IPS DF 4.7 (cell line): ENCODE measurements at regions not wholly inside any gene's neighbourhood (a gene's known extent, or its start where the extent isn't known, plus 50 kb on each side); places are given as distances from the start of the nearest gene placed in this dataset.

Source experiments
- DNase-seq: peaks from one replicate; pipeline ENCODE4 v3.0.0-alpha.2; 2013; ENCODE audit warnings: low spot score; ENCODE audit errors: extremely low read depth

- no peak for DNase-seq
Measured at GRCh38 chr6:91575032-91575431, 988.2 kb upstream of the MAP3K7 start.

GRCh38 chr6:91573826-91574416 lies 987.0 kb upstream of the MAP3K7 start:
- DNase-seq = no peak

- DNase-seq = no peak
Measured at GRCh38 chr6:91572878-91573277, 986.0 kb upstream of the MAP3K7 start.

- DNase-seq = no peak
Measured at GRCh38 chr6:91569071-91569470, 982.2 kb upstream of the MAP3K7 start.

DNA sequence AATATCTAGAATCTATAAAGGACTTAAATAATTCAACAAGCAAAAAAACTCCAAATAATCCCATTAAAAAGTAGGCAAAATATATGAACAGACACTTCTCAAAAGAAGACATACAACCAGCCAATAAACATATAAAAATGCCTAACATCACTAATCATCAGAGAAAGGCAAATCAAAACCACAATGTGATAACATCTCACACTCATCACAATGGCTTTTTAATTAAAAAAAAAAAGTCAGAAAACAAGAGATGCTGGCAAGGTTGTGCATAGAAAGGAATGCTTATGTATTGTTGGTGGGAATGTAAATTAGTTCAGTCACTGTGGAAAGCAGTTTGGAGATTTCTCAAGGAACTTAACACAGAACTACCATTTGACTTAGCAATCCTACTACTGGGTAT lies 979.6 kb upstream of the MAP3K7 start:
- DNase-seq = no peak

DNA sequence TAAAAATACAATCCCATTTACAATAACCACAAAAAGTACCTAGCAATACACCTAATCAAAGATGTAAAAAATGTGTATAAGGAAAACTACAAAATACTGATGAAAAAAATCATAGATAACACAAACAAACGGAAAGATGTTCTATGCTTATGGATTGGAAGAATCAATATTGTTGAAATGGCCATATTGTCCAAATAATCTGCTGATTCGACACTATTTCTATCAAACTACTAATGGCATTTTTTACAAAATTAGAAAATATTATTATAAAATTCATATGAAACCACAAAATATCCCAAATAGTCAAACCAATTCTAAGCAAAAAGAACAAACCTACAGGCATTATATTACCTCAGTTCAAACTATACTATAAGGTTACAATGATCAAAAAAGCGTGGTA lies 978.3 kb upstream of the MAP3K7 start:
- DNase-seq = no peak

DNA sequence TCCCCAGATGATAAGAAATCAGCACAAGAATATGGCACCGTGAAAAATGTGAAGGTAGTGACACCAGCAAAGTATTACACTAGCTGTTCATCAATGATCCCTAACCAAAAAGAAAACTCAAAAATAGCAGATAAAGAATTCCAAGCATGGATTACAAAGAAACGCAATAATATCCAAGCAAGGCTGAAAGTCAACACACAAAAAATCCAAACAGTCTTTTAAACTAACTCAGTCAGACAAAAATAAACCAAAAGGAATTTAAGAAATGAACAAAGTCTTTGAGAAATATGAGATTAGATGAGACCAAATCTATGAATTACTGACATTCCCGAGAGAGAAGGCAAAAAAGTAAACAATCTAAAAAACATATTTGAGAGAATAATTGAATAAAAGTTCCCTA lies 976.1 kb upstream of the MAP3K7 start:
- no peak for DNase-seq

DNA sequence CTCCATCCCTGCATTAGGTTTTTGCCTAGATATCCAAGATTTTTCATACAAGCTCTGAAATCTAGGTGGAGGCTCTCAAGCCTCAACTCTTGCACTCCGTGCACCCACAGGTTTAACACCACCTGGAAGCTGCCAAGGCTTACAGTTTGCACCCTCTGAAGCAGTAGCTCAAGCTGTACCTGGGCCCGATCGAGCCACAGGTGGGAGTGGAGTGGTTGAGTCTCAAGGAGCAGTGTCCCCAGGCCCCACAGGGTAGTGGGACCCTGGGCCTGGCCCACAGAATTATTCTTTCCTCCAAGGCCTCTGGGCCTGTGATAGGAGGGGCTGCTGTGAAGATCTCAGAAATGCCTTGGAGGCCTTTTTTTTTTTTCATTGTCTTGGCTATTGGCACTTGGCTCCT lies 973.5 kb upstream of the MAP3K7 start:
- no peak for DNase-seq

DNA sequence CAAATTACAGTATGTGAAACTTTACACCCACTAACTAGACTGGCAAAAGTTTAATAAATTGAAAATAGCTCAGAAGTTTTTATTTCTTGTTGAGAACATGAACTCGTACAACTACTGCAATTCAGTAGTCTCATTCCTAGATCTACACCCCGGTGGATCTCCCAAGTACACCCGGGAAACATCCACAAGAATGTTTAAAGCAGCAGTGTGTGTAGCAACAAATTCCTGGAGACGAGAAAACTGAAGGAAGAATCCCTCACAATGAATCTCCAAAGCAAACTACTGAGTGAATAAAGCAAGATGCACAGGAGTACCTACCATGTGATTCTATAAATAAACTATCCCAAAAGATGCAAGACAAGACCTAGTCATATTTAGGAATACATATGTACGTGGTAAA lies 954.0 kb upstream of the MAP3K7 start:
- DNase-seq = no peak

DNA sequence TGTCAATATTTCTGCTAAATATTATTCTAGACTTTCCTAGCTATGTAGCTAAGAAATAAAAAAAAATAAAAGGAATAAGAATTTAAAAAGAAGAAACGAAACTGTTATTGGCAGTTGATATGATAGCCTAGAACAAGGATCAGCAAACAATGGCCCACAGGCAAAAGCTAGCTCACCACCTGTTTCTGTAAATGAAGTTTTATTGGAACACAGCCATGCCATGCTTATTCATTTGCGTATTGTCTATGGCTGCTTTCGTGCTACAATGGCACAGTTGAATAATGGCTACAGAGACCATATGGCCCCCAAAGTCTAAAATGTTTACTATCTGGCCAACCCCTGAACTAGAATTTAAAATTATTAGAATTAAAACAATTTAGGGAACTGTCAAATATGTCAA lies 952.6 kb upstream of the MAP3K7 start:
- DNase-seq = no peak

- DNase-seq = no peak
Measured at GRCh38 chr6:91538622-91539021, 951.8 kb upstream of the MAP3K7 start.

DNA sequence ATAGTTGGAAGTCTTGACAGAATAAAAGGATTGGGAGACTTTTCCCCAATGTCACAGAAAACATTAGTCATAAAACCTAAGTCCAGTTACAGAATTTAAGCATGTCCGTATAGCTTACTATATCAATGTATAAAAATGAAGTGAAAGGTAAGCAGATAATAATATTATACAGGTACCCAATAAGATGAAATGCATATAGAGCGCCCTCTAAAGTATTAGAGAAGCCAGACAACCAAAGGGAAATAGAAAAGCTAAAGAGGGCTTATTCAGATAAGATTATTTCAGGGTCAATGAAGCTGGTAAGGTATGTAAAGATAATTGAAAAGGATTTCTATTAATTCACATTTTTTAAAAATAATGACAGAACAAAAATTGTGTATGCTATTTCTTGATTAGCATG lies 947.7 kb upstream of the MAP3K7 start:
- no peak for DNase-seq

DNA sequence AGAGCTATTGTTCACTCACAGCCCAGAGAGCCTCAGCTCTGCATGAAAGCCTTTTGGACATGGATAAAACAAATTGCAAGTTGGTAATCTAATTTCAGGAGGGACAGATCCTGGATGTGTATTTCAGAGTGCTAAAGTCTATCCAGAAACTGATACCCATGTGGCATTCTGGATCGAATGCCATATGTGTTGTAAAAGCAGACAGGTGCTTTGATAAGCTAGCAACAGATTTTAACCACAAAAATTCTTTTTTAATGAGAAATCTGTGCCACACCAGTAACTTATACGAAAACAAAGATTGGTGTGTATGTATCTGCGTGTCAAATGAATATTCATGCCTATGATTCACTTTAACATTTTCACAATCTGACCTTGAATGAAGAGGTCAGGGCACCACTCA lies 936.6 kb upstream of the MAP3K7 start:
- no peak for DNase-seq

DNA sequence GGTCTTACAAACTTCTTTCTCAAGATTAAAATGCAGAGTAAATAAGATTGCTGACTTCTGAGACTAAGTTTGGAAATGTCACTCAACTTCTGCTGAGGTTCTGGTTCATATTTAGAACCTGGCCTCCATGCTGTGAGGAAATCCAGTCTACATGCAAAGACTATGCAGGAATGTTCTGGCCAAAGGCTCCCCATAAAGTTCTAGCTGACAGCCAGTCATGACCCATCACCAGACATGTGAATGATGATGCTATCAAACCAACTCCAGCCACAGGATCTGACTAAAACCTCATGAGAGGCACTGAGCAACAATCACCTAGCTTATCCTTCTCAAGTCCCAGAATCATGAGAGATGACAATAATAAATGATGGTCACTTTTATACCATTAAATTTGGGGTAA lies 935.1 kb upstream of the MAP3K7 start:
- DNase-seq = no peak

DNA sequence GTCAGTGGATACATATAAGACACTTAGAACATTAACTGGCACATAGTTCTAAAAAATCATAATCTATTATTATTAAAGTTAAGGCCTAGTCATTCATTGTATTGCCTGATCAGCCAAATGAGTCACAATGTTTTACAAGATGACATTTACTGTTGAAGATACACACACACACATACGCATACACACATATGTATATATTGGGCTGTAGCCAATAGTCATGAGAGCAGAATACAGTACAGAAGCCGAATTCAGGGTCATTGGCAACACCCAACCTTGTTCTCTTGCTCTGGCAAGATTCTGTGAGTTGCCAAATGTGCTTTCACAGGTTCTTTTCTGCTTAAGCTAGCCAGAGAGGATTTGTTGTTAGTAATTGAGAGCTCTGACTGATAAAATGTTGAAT lies 922.8 kb upstream of the MAP3K7 start:
- no peak for DNase-seq

- DNase-seq = no peak
Measured at GRCh38 chr6:91509039-91509438, 922.2 kb upstream of the MAP3K7 start.

DNA sequence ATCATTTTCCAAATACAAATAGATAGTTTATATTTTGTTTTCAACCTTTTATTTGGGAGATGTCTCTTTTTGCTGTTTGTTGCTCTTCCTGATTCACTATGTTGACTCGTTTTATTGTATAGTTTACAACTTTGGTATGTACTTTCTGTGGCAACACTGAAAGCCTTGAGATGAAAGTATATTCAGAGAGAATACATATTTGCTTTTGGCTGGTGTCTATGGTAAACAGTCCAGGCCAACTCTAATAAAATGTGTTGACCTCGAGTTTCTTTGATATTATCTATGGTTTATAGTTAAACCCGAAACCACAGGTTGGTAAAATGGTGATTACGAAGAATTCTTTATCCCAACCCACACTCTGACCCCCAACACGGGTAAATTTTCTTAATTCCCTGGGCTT lies 919.6 kb upstream of the MAP3K7 start:
- DNase-seq = no peak

GRCh38 chr6:91505199-91505598 lies 918.3 kb upstream of the MAP3K7 start:
- DNase-seq = no peak

DNA sequence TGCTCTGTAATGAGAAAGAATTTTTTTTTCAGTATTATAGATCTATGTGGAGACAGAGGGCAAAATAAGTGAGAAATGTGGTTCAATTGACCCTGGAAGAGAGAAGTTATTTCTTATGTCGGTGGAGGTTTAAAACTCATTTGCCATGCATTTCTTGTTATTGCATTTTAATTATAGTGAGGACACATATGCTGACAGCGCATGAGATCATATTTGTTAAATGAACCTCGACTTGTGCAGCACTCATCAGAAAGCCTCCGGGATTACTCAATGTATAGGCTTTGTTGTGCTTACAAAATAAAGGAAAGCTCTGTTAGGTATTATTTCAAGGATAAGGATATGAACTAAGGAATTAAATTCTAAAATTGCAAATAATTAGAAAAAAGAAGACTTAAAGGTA lies 915.1 kb upstream of the MAP3K7 start:
- no peak for DNase-seq

GRCh38 chr6:91500689-91501303 lies 913.9 kb upstream of the MAP3K7 start:
- no peak for DNase-seq

DNA sequence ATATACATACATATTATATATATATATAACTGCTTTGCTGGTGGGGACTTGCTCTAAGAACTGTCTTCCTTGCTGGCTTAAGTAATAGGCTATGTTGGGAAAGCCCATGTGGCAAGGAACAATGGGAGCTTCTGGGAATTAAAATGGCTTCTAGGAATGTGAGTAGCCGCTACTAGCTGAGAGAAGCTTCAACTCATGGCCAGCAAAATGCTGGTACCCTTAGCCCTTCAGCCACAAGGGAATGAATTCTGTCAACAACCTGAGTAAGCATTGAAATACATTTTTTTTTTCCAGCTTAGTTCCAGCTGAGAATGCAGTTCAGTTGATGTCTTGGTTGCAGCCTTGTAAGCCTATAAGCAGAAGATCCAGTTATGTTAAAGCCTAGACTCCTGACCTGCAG lies 911.7 kb upstream of the MAP3K7 start:
- DNase-seq = no peak

- DNase-seq = no peak
Measured at GRCh38 chr6:91497770-91498169, 910.9 kb upstream of the MAP3K7 start.

DNA sequence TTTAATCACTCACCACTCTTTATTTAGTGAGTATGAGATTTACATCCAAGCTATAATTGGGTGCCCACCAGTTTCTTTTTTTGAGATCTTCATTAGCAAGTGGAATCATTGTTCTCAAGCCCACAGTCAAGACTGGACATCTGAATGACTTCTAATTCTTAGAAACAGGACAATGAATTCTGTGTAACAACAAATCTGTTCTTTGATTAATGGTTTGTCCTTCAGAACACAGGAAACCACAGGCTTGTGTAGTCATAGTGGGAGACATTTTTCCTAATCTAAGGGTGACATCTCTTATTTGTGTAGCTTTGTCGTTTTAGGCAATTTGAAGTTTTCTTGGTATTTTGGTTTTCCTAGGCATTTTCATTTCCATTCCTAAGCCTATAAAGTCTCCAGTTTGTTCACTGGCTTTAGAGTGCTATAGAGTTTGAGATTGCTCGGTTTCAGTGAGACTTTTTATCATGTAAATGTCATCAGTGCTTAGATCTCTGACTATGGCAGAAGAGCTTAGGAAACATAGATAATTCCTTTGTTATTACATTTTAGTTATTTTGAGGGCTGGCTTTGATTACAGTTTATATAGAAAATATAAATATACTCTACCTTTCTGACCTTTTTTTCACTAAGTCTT lies 903.9 kb upstream of the MAP3K7 start:
- no peak for DNase-seq
